OCI-LY7 (cell line): ENCODE measurements at regions not wholly inside any gene's neighbourhood (a gene's known extent, or its start where the extent isn't known, plus 50 kb on each side); places are given as distances from the start of the nearest gene placed in this dataset.

Experiments used
- BruUV-seq: library from RNA; stranded (reverse); fragments of 400-500 nt; replicated peaks from 2 replicates; lab custom pipeline; 2021; lab: Mats Ljungman, UMichigan
- CTCF ChIA-PET: fragments of 300-600 bp; sonication (Branson Sonifier 250); formaldehyde crosslinking; loops from one replicate; lab custom pipeline; 2022; ENCODE audit warnings: antibody characterized with exemption; ENCODE audit not compliant: unreplicated experiment; lab: Charles Lee
- POLR2A ChIA-PET: fragments of 300-600 bp; sonication (Branson Sonifier 250); formaldehyde crosslinking; loops from one replicate; lab custom pipeline; 2022; ENCODE audit warnings: antibody characterized with exemption; lab: Charles Lee
- DNase-seq: peaks from one replicate; pipeline ENCODE4 v3.0.0-alpha.2; 2015; ENCODE audit warnings: low spot score
- H2AFZ ChIP-seq: fragments of 200-600 bp; sonication (generic), shearing (Covaris generic); 2 replicates; pipeline ENCODE4 v1.6.1; 2014; ENCODE audit warnings: mild to moderate bottlenecking, antibody characterized with exemption, low read length, moderate library complexity
- H3K27ac ChIP-seq: fragments of 200-600 bp; sonication (generic); 2 replicates; pipeline ENCODE4 v1.5.1; 2014; ENCODE audit warnings: mixed run types, low read depth, mild to moderate bottlenecking, moderate library complexity, low read length, inconsistent platforms; ENCODE audit not compliant: poor library complexity, severe bottlenecking
- H3K36me3 ChIP-seq: fragments of 200-600 bp; sonication (generic); 2 replicates; pipeline ENCODE4 v1.6.1; 2014; ENCODE audit warnings: mild to moderate bottlenecking, antibody characterized with exemption, low read length, moderate library complexity, mixed read lengths; ENCODE audit not compliant: insufficient read depth
- H3K4me1 ChIP-seq: fragments of 200-600 bp; sonication (generic); 2 replicates; pipeline ENCODE4 v1.5.1; 2014; ENCODE audit warnings: mild to moderate bottlenecking, low read length; ENCODE audit not compliant: insufficient read depth, poor library complexity, severe bottlenecking
- H3K4me2 ChIP-seq: fragments of 200-600 bp; sonication (generic); 2 replicates; pipeline ENCODE4 v1.6.1; 2014; ENCODE audit warnings: mild to moderate bottlenecking, low read length
- H3K4me3 ChIP-seq: fragments of 200-600 bp; sonication (generic); 2 replicates; pipeline ENCODE4 v1.5.1; 2014; ENCODE audit warnings: mild to moderate bottlenecking, low read depth, low read length; ENCODE audit not compliant: poor library complexity, severe bottlenecking
- H3K79me2 ChIP-seq: fragments of 200-600 bp; sonication (generic); 2 replicates; pipeline ENCODE4 v1.6.1; 2016; ENCODE audit warnings: low read depth, mild to moderate bottlenecking, low read length, moderate library complexity, mixed read lengths; ENCODE audit not compliant: insufficient read depth
- H3K9me2 ChIP-seq: fragments of 200-600 bp; sonication (generic); 2 replicates; pipeline ENCODE4 v1.6.1; 2016; ENCODE audit warnings: mild to moderate bottlenecking, low read length, mixed read lengths; ENCODE audit not compliant: insufficient read depth
- H3K9me3 ChIP-seq: fragments of 200-600 bp; sonication (generic); 2 replicates; pipeline ENCODE4 v1.6.1; 2014; ENCODE audit warnings: mild to moderate bottlenecking, mixed run types, low read length, mixed read lengths
- H4K20me1 ChIP-seq: fragments of 200-600 bp; sonication (generic); 2 replicates; pipeline ENCODE4 v1.6.1; 2014; ENCODE audit warnings: mild to moderate bottlenecking, antibody characterized with exemption, low read length, moderate library complexity, mixed read lengths; ENCODE audit not compliant: insufficient read depth
- CTCF ChIP-seq: fragments of 200-600 bp; sonication (generic); conservative IDR thresholded peaks from 2 replicates; pipeline ENCODE4 v1.5.1; 2014; ENCODE audit warnings: mild to moderate bottlenecking, antibody characterized with exemption, low read length, moderate library complexity, mixed read lengths
- EZH2phosphoT487 ChIP-seq: fragments of 200-600 bp; sonication (generic); IDR thresholded peaks from 2 replicates; pipeline ENCODE4 v1.6.1; 2018; ENCODE audit warnings: low read depth, borderline replicate concordance, mild to moderate bottlenecking, mixed run types, antibody characterized with exemption, low read length, moderate library complexity, mixed read lengths
- intact Hi-C: fragments of 100-400 bp; cut with micrococcal nuclease; formaldehyde crosslinking; loops from one replicate; pipeline ENCODE4 v1.10.0; 2022; ENCODE audit not compliant: unreplicated experiment

DNA sequence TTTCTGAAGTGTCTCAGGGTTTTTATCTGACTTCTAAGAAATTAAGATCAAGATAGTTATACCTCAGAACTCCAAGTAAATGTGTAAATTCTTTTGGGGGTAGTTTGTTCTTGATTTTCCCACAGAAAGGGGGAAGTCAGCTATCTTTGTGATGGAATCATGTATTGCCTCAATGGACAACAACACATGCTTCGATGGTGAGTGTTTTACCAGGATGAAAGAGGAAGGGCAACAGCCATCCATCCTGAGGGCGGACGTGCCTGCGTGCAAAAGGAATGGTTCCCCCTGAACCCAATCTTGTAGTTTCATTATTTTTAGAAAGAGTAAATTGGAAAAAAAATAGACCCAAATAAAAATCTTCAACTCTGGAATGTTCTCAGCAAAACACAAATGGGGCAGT is 67.2 kb upstream of the ZPBP start:
- Histone ChIP-seq H3K4me2 (no peak overlapping the region), H3K9me3 (no peaks in the 10 kb centered on the region), H4K20me1 (no peaks in the 10 kb centered on the region), H3K9me2 (no peaks in the 10 kb centered on the region), H3K36me3 (no peaks in the 10 kb centered on the region), H3K4me1 (peaks cover 50% of the 10 kb centered on the region), H3K4me3 (no peak overlapping the region), H3K27ac (no peak overlapping the region), H3K79me2 (no peaks in the 10 kb centered on the region), H2AFZ (no peak overlapping the region; the same call in 1 of the 2 replicates)
- ChIA-PET POLR2A (interaction anchor here (1.1 kb wide), 1 partner anchor 9 kb away, joined by 4 read pairs; no protein-coding TSS in a partner anchor), CTCF (no interaction called here)
- intact Hi-C loops: no loop called here
- DNase-seq: no peak
- no TSS peak for BruUV-seq
- TF ChIP-seq EZH2phosphoT487 (no peak), CTCF (no peak)

DNA sequence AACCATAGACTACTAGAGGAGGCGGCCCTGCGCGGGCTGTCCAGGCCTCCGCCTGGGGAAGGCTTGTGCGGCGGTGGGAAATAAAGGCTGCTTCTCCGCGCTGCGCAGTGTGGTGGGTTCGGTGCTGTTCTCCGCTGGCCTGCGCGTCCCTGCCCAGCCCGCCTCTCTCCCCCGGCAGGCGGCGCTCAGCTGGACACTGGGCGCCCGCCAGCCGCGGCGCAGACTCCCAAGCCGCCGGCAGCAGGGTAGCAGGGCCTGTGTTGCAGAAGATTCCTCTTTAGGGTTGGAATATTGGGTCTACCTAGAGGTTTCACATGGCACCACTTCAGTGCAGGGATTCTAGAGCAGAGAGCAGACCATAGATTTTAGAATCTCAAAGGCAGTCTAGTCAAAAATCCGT is 66.1 kb upstream of the ZPBP start:
- TF ChIP-seq EZH2phosphoT487 (no peak), CTCF (no peak)
- Histone ChIP-seq H3K4me2 (no peak overlapping the region), H3K9me3 (0 out of 2 replicates have a peak, but pooled peaks cover 6% of the 10 kb centered on the region), H3K9me2 (no peaks in the 10 kb centered on the region), H3K4me1 (peaks cover 50% of the 10 kb centered on the region), H2AFZ (no peak overlapping the region), H3K36me3 (no peaks in the 10 kb centered on the region), H4K20me1 (no peaks in the 10 kb centered on the region), H3K4me3 (no peak overlapping the region), H3K27ac (no peak overlapping the region), H3K79me2 (no peaks in the 10 kb centered on the region)
- ChIA-PET POLR2A (interaction anchor here (1.1 kb wide), 1 partner anchor 8 kb away, joined by 4 read pairs; no protein-coding TSS in a partner anchor), CTCF (no interaction called here)
- BruUV-seq: no TSS peak
- intact Hi-C loops: no loop called here
- no peak for DNase-seq

DNA sequence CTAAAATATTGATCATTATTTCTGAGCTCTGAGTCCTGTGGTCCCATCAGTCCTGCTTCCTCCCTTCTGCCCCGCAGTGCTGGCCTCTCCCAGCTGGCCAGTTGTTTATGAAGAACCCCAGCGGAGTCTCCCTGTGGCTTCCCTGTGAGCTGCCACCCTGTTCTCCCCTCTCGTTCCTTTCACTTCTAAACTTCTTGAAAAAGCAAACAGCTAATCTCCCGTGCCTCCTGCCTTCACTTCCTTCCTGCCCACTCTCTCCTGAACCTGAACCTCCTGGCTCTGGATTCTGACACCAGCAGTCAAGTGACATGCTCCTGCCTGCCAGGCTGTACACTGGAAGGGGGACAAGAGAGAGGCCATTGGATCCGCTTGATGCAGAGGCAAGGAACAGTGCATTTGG is 63.7 kb upstream of the ZPBP start:
- no peak for TF ChIP-seq CTCF
- TF ChIP-seq EZH2phosphoT487: no peak
- Histone ChIP-seq H3K9me3 (0 out of 2 replicates have a peak, but pooled peaks cover 6% of the 10 kb centered on the region), H3K4me3 (peak overlapping the region; percentile 30), H3K79me2 (no peaks in the 10 kb centered on the region), H3K27ac (peak overlapping the region; percentile 42), H2AFZ (peak overlapping the region; percentile 97), H3K9me2 (no peaks in the 10 kb centered on the region), H3K4me2 (peak overlapping the region; percentile 68), H3K36me3 (no peaks in the 10 kb centered on the region), H4K20me1 (no peaks in the 10 kb centered on the region), H3K4me1 (peaks cover 67% of the 10 kb centered on the region)
- ChIA-PET CTCF (interaction anchor here (0.7 to 1.4 kb wide), 4 partner anchors 11 to 158 kb away, joined by 3 to 6 read pairs (median 4); no protein-coding TSS in a partner anchor), POLR2A (interaction anchor here (0.5 to 6.3 kb wide), 14 partner anchors 10 to 194 kb away, joined by 3 to 80 read pairs (median 3); no protein-coding TSS in a partner anchor)
- peak; percentile 25 for DNase-seq
- BruUV-seq: no TSS peak
- intact Hi-C loops: no loop called here
